Esophagus muscularis mucosa (tissue), 4 donors: ENCODE measurements at regions not wholly inside any gene's neighbourhood (a gene's known extent, or its start where the extent isn't known, plus 50 kb on each side); places are given as distances from the start of the nearest gene placed in this dataset.
"Not testable (repeated sequence)": the region's sequence is repeated elsewhere in the genome, so short reads cannot be mapped to it uniquely, and the experiment has no call there.

Source experiments
- DNase-seq: peaks from one replicate; pipeline ENCODE4 v3.0.0-alpha.2; 2017; ENCODE audit errors: extremely low spot score
- H3K27ac ChIP-seq, 4 donors: fragments of 200-600 bp; sonication (generic); replicated peaks in 1 of 4; 1 replicate in 3 of 4; 2 replicates in 1 of 4; pipeline ENCODE4 v1.5.1; 2016 to 2019; ENCODE audit warnings: mild to moderate bottlenecking in 1 of 4
- H3K27me3 ChIP-seq, 4 donors: fragments of 200-600 bp; sonication (generic); one replicate each; pipeline versions ENCODE4 v1.5.1 to v1.6.0; 2016 to 2019
- H3K36me3 ChIP-seq, 4 donors: fragments of 200-600 bp; sonication (generic); one replicate each; pipeline ENCODE4 v1.5.1; 2016 to 2019
- H3K4me1 ChIP-seq, 4 donors: fragments of 200-600 bp; sonication (generic); one replicate each; pipeline ENCODE4 v1.5.1; 2016 to 2019
- H3K4me3 ChIP-seq, 4 donors: fragments of 200-600 bp; sonication (generic); 1 replicate in 2 of 4; 2 replicates in 2 of 4; pipeline ENCODE4 v1.5.1; 2016 to 2019; ENCODE audit warnings: mild to moderate bottlenecking in 4 of 4, moderate library complexity in 1 of 4
- H3K9me3 ChIP-seq, 4 donors: fragments of 200-600 bp; sonication (generic); 1 replicate in 3 of 4; 2 replicates in 1 of 4; pipeline ENCODE4 v1.5.1; 2016 to 2019
- CTCF ChIP-seq, 3 experiments: fragments of 200-600 bp in 2 of 3; fragments of 450-650 bp in 1 of 3; sonication (generic) in 2 of 3; IDR thresholded peaks; one replicate each; pipeline ENCODE4 v1.5.1; 2017 to 2019; ENCODE audit warnings: antibody characterized with exemption in 3 of 3, mild to moderate bottlenecking in 2 of 3, moderate library complexity in 1 of 3
- EP300 ChIP-seq: sonication (generic); formaldehyde crosslinking; IDR thresholded peaks from one replicate; pipeline ENCODE4 v1.6.1; 2017; ENCODE audit warnings: antibody characterized with exemption
- POLR2A ChIP-seq: fragments of 450-650 bp; IDR thresholded peaks from one replicate; pipeline ENCODE4 v1.6.1; 2017; ENCODE audit warnings: antibody characterized with exemption, moderate library complexity, mild to moderate bottlenecking, low read depth
- POLR2AphosphoS5 ChIP-seq, 2 donors: sonication (generic); formaldehyde crosslinking; IDR thresholded peaks; one replicate each; pipeline ENCODE4 v1.6.1; 2017; ENCODE audit warnings: antibody characterized with exemption in 2 of 2
- WGBS: methylation state at CpG from one replicate; pipeline ENCODE4 v1.1.5; 2018; 5-methylcytosine and 5-hydroxymethylcytosine counted together
- intact Hi-C: fragments of 100-400 bp; cut with DNase I; formaldehyde crosslinking; loops from one replicate; pipeline ENCODE4 v1.15.1; 2023

- DNase-seq, result no peak
- no peak for TF ChIP-seq POLR2AphosphoS5 (IDR thresholded peaks at IDR 0.05)
- TF ChIP-seq EP300, result no peak
- no peak for TF ChIP-seq POLR2A
- TF ChIP-seq CTCF (IDR thresholded peaks at IDR 0.05), result no peak
- H3K4me1 ChIP-seq, result no peaks in the 10 kb centered on the region
- H3K27me3 ChIP-seq, result no peaks in the 10 kb centered on the region
- H3K36me3 ChIP-seq, result no peaks in the 10 kb centered on the region
- intact Hi-C loops, result no loop called here
- no peak overlapping the region for H3K27ac ChIP-seq
- H3K4me3 ChIP-seq, result no peak overlapping the region
- WGBS, result 86% methylated on average over 4 of the region's 4 CpGs
- H3K9me3 ChIP-seq, result peaks cover 0 to 4% (median 0%) of the 10 kb centered on the region in 4 donors
Observed at GRCh38 chr15:96213896-96214295, 116.6 kb upstream of the NR2F2 start.

- H3K27ac ChIP-seq, H3K4me1 ChIP-seq, H3K36me3 ChIP-seq, intact Hi-C loops, H3K4me3 ChIP-seq, H3K27me3 ChIP-seq, H3K9me3 ChIP-seq, DNase-seq: not testable (repeated sequence)
- 100% methylated on average over 1 of the region's 1 CpG for WGBS
Observed at GRCh38 chr15:96216481-96216880, 114.0 kb upstream of the NR2F2 start.

- intact Hi-C loops, result no loop called here
- TF ChIP-seq EP300 (no peak), POLR2AphosphoS5 (IDR thresholded peaks at IDR 0.05) (no peak), POLR2A (no peak), CTCF (IDR thresholded peaks at IDR 0.05) (no peak)
- WGBS, result 85% methylated on average over 1 of the region's 1 CpG
- H3K4me3 ChIP-seq, result no peak overlapping the region
- DNase-seq, result no peak
- H3K27me3 ChIP-seq, result no peaks in the 10 kb centered on the region
- H3K27ac ChIP-seq, result no peak overlapping the region
- no peaks in the 10 kb centered on the region for H3K4me1 ChIP-seq
- no peaks in the 10 kb centered on the region for H3K36me3 ChIP-seq
- no peaks in the 10 kb centered on the region for H3K9me3 ChIP-seq
Observed at GRCh38 chr15:96217983-96218382, 112.5 kb upstream of the NR2F2 start.

GRCh38 chr15:96218623-96219455 is 111.7 kb upstream of the NR2F2 start:
- H3K4me3 ChIP-seq, result no peak overlapping the region
- 80% methylated on average over 5 of the region's 5 CpGs for WGBS
- H3K27me3 ChIP-seq, result no peaks in the 10 kb centered on the region
- no peaks in the 10 kb centered on the region for H3K4me1 ChIP-seq
- H3K27ac ChIP-seq, result no peak overlapping the region
- TF ChIP-seq CTCF (IDR thresholded peaks at IDR 0.05), result no peak
- no peak for TF ChIP-seq POLR2A
- no peaks in the 10 kb centered on the region for H3K9me3 ChIP-seq
- intact Hi-C loops, result no loop called here
- DNase-seq, result no peak
- no peaks in the 10 kb centered on the region for H3K36me3 ChIP-seq

GRCh38 chr15:96219681-96220080 is 110.8 kb upstream of the NR2F2 start:
- TF ChIP-seq POLR2A (no peak), POLR2AphosphoS5 (IDR thresholded peaks at IDR 0.05) (no peak)
- Histone ChIP-seq H3K27ac (no peak overlapping the region), H3K4me3 (no peak overlapping the region), H3K4me1 (no peaks in the 10 kb centered on the region), H3K36me3 (no peaks in the 10 kb centered on the region), H3K9me3 (no peaks in the 10 kb centered on the region), H3K27me3 (no peaks in the 10 kb centered on the region)
- DNase-seq, result no peak
- WGBS, result 81% methylated on average over 3 of the region's 3 CpGs
- intact Hi-C loops, result no loop called here

GRCh38 chr15:96220657-96221056 is 109.8 kb upstream of the NR2F2 start:
- H3K27ac ChIP-seq, result no peak overlapping the region
- DNase-seq, result no peak
- WGBS, result 96% methylated on average over 3 of the region's 3 CpGs

More at GRCh38 chr15:96220657-96221056, 109.8 kb upstream of the NR2F2 start:
- no peaks in the 10 kb centered on the region for H3K9me3 ChIP-seq
- no peaks in the 10 kb centered on the region for H3K27me3 ChIP-seq
- no peak overlapping the region for H3K4me3 ChIP-seq
- no peaks in the 10 kb centered on the region for H3K36me3 ChIP-seq
- intact Hi-C loops, result no loop called here
- TF ChIP-seq CTCF (IDR thresholded peaks at IDR 0.05), result no peak
- no peak for TF ChIP-seq POLR2AphosphoS5 (IDR thresholded peaks at IDR 0.05)
- TF ChIP-seq EP300, result no peak
- no peak for TF ChIP-seq POLR2A
- no peaks in the 10 kb centered on the region for H3K4me1 ChIP-seq
